H1 (cell line): ENCODE measurements at regions not wholly inside any gene's neighbourhood (a gene's known extent, or its start where the extent isn't known, plus 50 kb on each side); places are given as distances from the start of the nearest gene placed in this dataset.

Experiments
- CTCF ChIA-PET: fragments of 300-600 bp; sonication (Branson Sonifier 250); formaldehyde crosslinking; loops from one replicate; lab custom pipeline; 2021; ENCODE audit not compliant: partially characterized antibody; lab: Charles Lee
- POLR2A ChIA-PET: fragments of 300-600 bp; sonication (Branson Sonifier 250); formaldehyde crosslinking; loops from one replicate; lab custom pipeline; 2021; ENCODE audit warnings: inconsistent platforms; ENCODE audit not compliant: partially characterized antibody; lab: Charles Lee
- DNase-seq, 2 experiments: peaks; one replicate each; pipeline versions ENCODE4 v3.0.0 to v3.0.0-alpha.2; 2010 to 2022; ENCODE audit warnings: low spot score in 2 of 2, low read depth in 1 of 2, mixed read lengths in 1 of 2
- FAIRE-seq: peaks from 2 replicates; lab custom pipeline; 2011; peaks lifted over from hg19 to GRCh38; lab: Jason Lieb, UNC
- H2AFZ ChIP-seq: 2 replicates; pipeline ENCODE4 v1.8.1; 2012; ENCODE audit warnings: low read length, inconsistent platforms
- H2AK5ac ChIP-seq: 2 replicates; pipeline ENCODE4 v1.6.1; 2013; ENCODE audit warnings: low read depth, low read length
- H2BK120ac ChIP-seq: replicated peaks from 2 replicates; pipeline ENCODE3; 2013; ENCODE audit warnings: low read depth, low read length, inconsistent platforms
- H2BK12ac ChIP-seq: 2 replicates; pipeline ENCODE4 v1.6.1; 2013; ENCODE audit warnings: low read depth, low read length
- H2BK15ac ChIP-seq: 2 replicates; pipeline ENCODE4 v1.6.1; 2013; ENCODE audit warnings: low read length
- H2BK20ac ChIP-seq: 2 replicates; pipeline ENCODE4 v1.6.1; 2013; ENCODE audit warnings: low read length
- H2BK5ac ChIP-seq: 2 replicates; pipeline ENCODE4 v1.6.1; 2013; ENCODE audit warnings: low read depth, low read length
- H3K14ac ChIP-seq: 2 replicates; pipeline ENCODE4 v1.6.1; 2013; ENCODE audit warnings: inconsistent platforms; ENCODE audit not compliant: insufficient read length
- H3K18ac ChIP-seq: 2 replicates; pipeline ENCODE4 v1.6.1; 2013; ENCODE audit warnings: low read length; ENCODE audit errors: extremely low read depth
- H3K23ac ChIP-seq: 2 replicates; pipeline ENCODE4 v1.6.1; 2013; ENCODE audit warnings: inconsistent platforms; ENCODE audit not compliant: insufficient read length
- H3K23me2 ChIP-seq: 2 replicates; pipeline ENCODE4 v1.6.1; 2013; ENCODE audit warnings: low read depth, low read length
- H3K27ac ChIP-seq: 2 replicates; pipeline ENCODE4 v1.6.1; 2011; ENCODE audit warnings: low read depth, low read length, inconsistent platforms
- H3K27me3 ChIP-seq, 4 experiments: replicated peaks in 1 of 4; 1 replicate in 1 of 4; 2 replicates in 3 of 4; pipeline versions ENCODE4 v1.6.1 to v1.8.1; 2011 to 2013; ENCODE audit warnings: low read length in 3 of 4, mild to moderate bottlenecking in 3 of 4, inconsistent platforms in 2 of 4, mixed read lengths in 2 of 4, moderate library complexity in 1 of 4; ENCODE audit not compliant: control insufficient read depth in 3 of 4, insufficient read depth in 3 of 4; ENCODE audit errors: extremely low read depth in 1 of 4
- H3K36me3 ChIP-seq, 4 experiments: 2 replicates each; pipeline versions ENCODE4 v1.6.1 to v1.8.1; 2011 to 2013; ENCODE audit warnings: mild to moderate bottlenecking in 4 of 4, low read length in 3 of 4, moderate library complexity in 2 of 4, control low read depth in 1 of 4, inconsistent platforms in 1 of 4; ENCODE audit not compliant: insufficient read depth in 4 of 4, control insufficient read depth in 2 of 4
- H3K4ac ChIP-seq: replicated peaks from 2 replicates; pipeline ENCODE3; 2013; ENCODE audit warnings: low read length, low read depth, mixed read lengths, inconsistent platforms; ENCODE audit not compliant: insufficient read length
- H3K4me1 ChIP-seq, 4 experiments: replicated peaks in 1 of 4; 1 replicate in 1 of 4; 2 replicates in 3 of 4; pipeline versions ENCODE4 v1.6.1 to v1.8.1; 2011 to 2013; ENCODE audit warnings: low read length in 3 of 4, inconsistent platforms in 2 of 4, mixed read lengths in 1 of 4; ENCODE audit not compliant: insufficient read depth in 4 of 4, control insufficient read depth in 3 of 4
- H3K4me2 ChIP-seq, 2 experiments: 2 replicates each; pipeline versions ENCODE4 v1.6.1 to v1.8.1; 2011 to 2013; ENCODE audit warnings: low read depth in 2 of 2, low read length in 2 of 2, control low read depth in 1 of 2, inconsistent platforms in 1 of 2, mild to moderate bottlenecking in 1 of 2; ENCODE audit not compliant: insufficient read depth in 1 of 2
- H3K4me3 ChIP-seq, 4 experiments: fragments of 200-600, 300-600 bp in 1 of 4; sonication (generic), shearing (Covaris generic), sonication (Bioruptor Twin) in 1 of 4; 2 replicates each; pipeline versions ENCODE4 v1.5.1 to v1.8.1; 2011 to 2016; ENCODE audit warnings: low read length in 4 of 4, low read depth in 3 of 4, control low read depth in 2 of 4, inconsistent platforms in 2 of 4, mild to moderate bottlenecking in 2 of 4, mixed read lengths in 1 of 4, moderate library complexity in 1 of 4; ENCODE audit not compliant: insufficient read depth in 2 of 4; ENCODE audit errors: extremely low read depth in 1 of 4
- H3K56ac ChIP-seq: replicated peaks from 2 replicates; pipeline ENCODE3; 2013; ENCODE audit warnings: low read depth, mild to moderate bottlenecking, mixed read lengths, low read length, inconsistent platforms; ENCODE audit not compliant: insufficient read length
- H3K79me1 ChIP-seq: 2 replicates; pipeline ENCODE4 v1.6.1; 2013; ENCODE audit warnings: low read depth, low read length, control low read depth
- H3K79me2 ChIP-seq, 2 experiments: 2 replicates each; pipeline versions ENCODE4 v1.6.1 to v1.8.1; 2012 to 2013; ENCODE audit warnings: low read length in 2 of 2, mild to moderate bottlenecking in 2 of 2, inconsistent platforms in 1 of 2; ENCODE audit not compliant: insufficient read depth in 2 of 2, control insufficient read depth in 1 of 2
- H3K9ac ChIP-seq, 4 experiments: replicated peaks in 1 of 4; 1 replicate in 1 of 4; 2 replicates in 3 of 4; pipeline versions ENCODE4 v1.6.1 to v1.8.1; 2011 to 2013; ENCODE audit warnings: low read depth in 3 of 4, low read length in 3 of 4, control low read depth in 2 of 4, mild to moderate bottlenecking in 2 of 4, moderate library complexity in 2 of 4, inconsistent platforms in 1 of 4; ENCODE audit errors: extremely low read depth in 1 of 4
- H3K9me3 ChIP-seq, 2 experiments: 2 replicates each; pipeline versions ENCODE4 v1.6.1 to v1.8.1; 2012 to 2013; ENCODE audit warnings: mild to moderate bottlenecking in 2 of 2, moderate library complexity in 2 of 2, control low read depth in 1 of 2, inconsistent platforms in 1 of 2, low read depth in 1 of 2, low read length in 1 of 2, mixed read lengths in 1 of 2; ENCODE audit not compliant: insufficient read depth in 2 of 2
- H4K20me1 ChIP-seq, 2 experiments: replicated peaks in 1 of 2; 2 replicates each; pipeline versions ENCODE3 to v1.8.1; 2011 to 2013; ENCODE audit warnings: inconsistent platforms in 2 of 2, low read length in 2 of 2, mild to moderate bottlenecking in 1 of 2; ENCODE audit not compliant: insufficient read depth in 2 of 2, control insufficient read depth in 1 of 2
- H4K5ac ChIP-seq: 2 replicates; pipeline ENCODE4 v1.6.1; 2013; ENCODE audit warnings: low read length, low read depth, mixed read lengths, inconsistent platforms; ENCODE audit not compliant: insufficient read length
- H4K8ac ChIP-seq: 2 replicates; pipeline ENCODE4 v1.8.0; 2013; ENCODE audit warnings: mild to moderate bottlenecking, moderate library complexity, low read length, inconsistent platforms; ENCODE audit not compliant: insufficient read depth; ENCODE audit errors: extremely low read depth
- H4K91ac ChIP-seq: replicated peaks from 2 replicates; pipeline ENCODE3; 2013; ENCODE audit warnings: low read length, mixed read lengths, inconsistent platforms; ENCODE audit not compliant: insufficient read length
- BRCA1 ChIP-seq: IDR thresholded peaks from 2 replicates; pipeline ENCODE4 v1.6.1; 2012; ENCODE audit warnings: low read depth, low read length, improper control_type of control experiment
- KDM5A ChIP-seq: fragments of 200-600 bp; IDR thresholded peaks from 2 replicates; pipeline ENCODE4 v1.7.1; 2012; ENCODE audit warnings: mild to moderate bottlenecking, low read length, inconsistent platforms, mixed read lengths
- MAFK ChIP-seq: IDR thresholded peaks from 2 replicates; pipeline ENCODE4 v1.6.1; 2012; ENCODE audit warnings: low read depth, mild to moderate bottlenecking, improper control_type of control experiment, low read length
- NANOG ChIP-seq: IDR thresholded peaks from 2 replicates; pipeline ENCODE4 v1.6.1; 2011; ENCODE audit warnings: low read length, low read depth, mild to moderate bottlenecking, inconsistent platforms; ENCODE audit not compliant: insufficient read depth, poor library complexity, severe bottlenecking
- PHF8 ChIP-seq: fragments of 200-600 bp; sonication (generic); conservative IDR thresholded peaks from 2 replicates; pipeline ENCODE4 v1.7.1; 2012; ENCODE audit warnings: low read depth, mild to moderate bottlenecking, inconsistent platforms, low read length, moderate library complexity
- POLR2A ChIP-seq, 2 experiments: IDR thresholded peaks; 1 replicate in 1 of 2; 2 replicates in 1 of 2; pipeline ENCODE4 v1.6.1; 2011; ENCODE audit warnings: low read depth in 2 of 2, low read length in 2 of 2, mild to moderate bottlenecking in 2 of 2; ENCODE audit errors: control extremely low read depth in 1 of 2
- POU5F1 ChIP-seq: IDR thresholded peaks from 2 replicates; pipeline ENCODE4 v1.6.1; 2011; ENCODE audit warnings: low read depth, mild to moderate bottlenecking, low read length, moderate library complexity
- SP4 ChIP-seq: IDR thresholded peaks from 2 replicates; pipeline ENCODE4 v1.6.1; 2012; ENCODE audit warnings: low read length, inconsistent platforms
- WGBS, 2 experiments: shearing (Covaris generic) in 1 of 2; methylation state at CpG; one replicate each; pipeline versions ENCODE4 v1.1.6 to v1.1.7; 2013 to 2015; ENCODE audit warnings: low lambda C conversion rate in 2 of 2, mixed read lengths in 2 of 2, inconsistent platforms in 1 of 2, low coverage in 1 of 2, missing lambda C conversion rate in 1 of 2; ENCODE audit not compliant: insufficient replicate concordance in 2 of 2, insufficient coverage in 1 of 2, insufficient read length in 1 of 2; ENCODE audit errors: extremely low coverage in 1 of 2, missing lambda C conversion rate in 1 of 2; 5-methylcytosine and 5-hydroxymethylcytosine counted together
- TF ChIP-seq, protein P1 (sequence below), 3 experiments: IDR thresholded peaks; 1 replicate in 2 of 3; 2 replicates in 1 of 3; pipeline versions ENCODE4 v1.5.1 to v1.6.1; 2011; ENCODE audit warnings: low read length in 3 of 3, mild to moderate bottlenecking in 3 of 3, inconsistent platforms in 2 of 3, low read depth in 1 of 3, moderate library complexity in 1 of 3; ENCODE audit not compliant: insufficient read depth in 1 of 3; ENCODE audit errors: control extremely low read depth in 1 of 3
- TF ChIP-seq, protein P2 (sequence below): IDR thresholded peaks from 2 replicates; pipeline ENCODE4 v1.6.1; 2012; ENCODE audit warnings: inconsistent platforms

DNA sequence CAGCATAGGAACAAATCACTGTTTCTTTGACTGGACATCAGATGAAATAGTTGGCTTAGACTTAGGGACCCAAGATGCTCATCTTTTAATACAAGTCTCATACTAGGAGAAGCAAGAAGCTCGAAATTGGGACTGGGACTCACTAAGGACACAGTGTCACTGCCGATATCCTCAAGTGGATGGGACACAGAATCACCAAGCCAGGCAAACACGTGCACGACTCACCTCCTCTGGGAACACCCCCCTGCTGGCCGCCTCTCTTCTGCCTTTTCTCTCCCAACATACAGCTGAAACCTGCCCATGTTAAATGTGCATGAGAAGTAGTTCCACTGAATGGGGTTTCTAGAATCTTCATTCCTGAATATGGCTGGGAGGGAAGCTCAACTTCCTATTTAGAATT, 106.6 kb upstream of the FAM204A start:
- WGBS, 2 experiments, result 64% methylated on average over 5 of the region's 5 CpGs; no CpG with 5 or more reads in 1 of the 2 experiments
- Histone ChIP-seq H2BK12ac (no peak overlapping the region), H3K23ac (no peak overlapping the region), H3K18ac (no peak overlapping the region), H2BK5ac (no peak overlapping the region), H2BK15ac (no peak overlapping the region), H3K36me3 (no peaks in the 10 kb centered on the region), H4K91ac (no peak overlapping the region), H4K20me1 (no peaks in the 10 kb centered on the region), H3K27ac (no peak overlapping the region), H3K9me3 (peaks cover 0 to 3% of the 10 kb centered on the region in 2 experiments; a peak in 1 of 4 replicates), H3K56ac (no peak overlapping the region), H2AK5ac (no peak overlapping the region), H3K4me1 (no peaks in the 10 kb centered on the region), H3K14ac (no peak overlapping the region), H3K9ac (no peak overlapping the region), H3K23me2 (no peaks in the 10 kb centered on the region), H2AFZ (no peak overlapping the region), H2BK20ac (no peak overlapping the region), H3K79me1 (no peaks in the 10 kb centered on the region), H3K4me3 (no peak overlapping the region), H4K5ac (no peak overlapping the region), H3K4me2 (no peak overlapping the region), H2BK120ac (no peak overlapping the region), H3K79me2 (no peaks in the 10 kb centered on the region), H3K4ac (no peak overlapping the region), H3K27me3 (no peaks in the 10 kb centered on the region; a peak in 1 of 7 replicates), H4K8ac (no peak overlapping the region)
- ChIA-PET POLR2A (no interaction called here), CTCF (interaction anchor here (0.8 to 4.3 kb wide), 6 partner anchors 10 to 95 kb away, joined by 3 to 26 read pairs (median 8); no protein-coding TSS in a partner anchor)
- DNase-seq (no peak), FAIRE-seq (no peak)
- TF ChIP-seq SP4, result no peak
- no peak for TF ChIP-seq NANOG
- TF ChIP-seq PHF8, result no peak
- TF ChIP-seq BRCA1, result no peak
- no peak for TF ChIP-seq KDM5A
- no peak for TF ChIP-seq POLR2A (IDR thresholded peaks at IDR 0.05; ENCODE audit: control extremely low read depth in 1 of 2, low read depth in 2 of 2, low read length in 2 of 2)
- TF ChIP-seq, protein P1, sequence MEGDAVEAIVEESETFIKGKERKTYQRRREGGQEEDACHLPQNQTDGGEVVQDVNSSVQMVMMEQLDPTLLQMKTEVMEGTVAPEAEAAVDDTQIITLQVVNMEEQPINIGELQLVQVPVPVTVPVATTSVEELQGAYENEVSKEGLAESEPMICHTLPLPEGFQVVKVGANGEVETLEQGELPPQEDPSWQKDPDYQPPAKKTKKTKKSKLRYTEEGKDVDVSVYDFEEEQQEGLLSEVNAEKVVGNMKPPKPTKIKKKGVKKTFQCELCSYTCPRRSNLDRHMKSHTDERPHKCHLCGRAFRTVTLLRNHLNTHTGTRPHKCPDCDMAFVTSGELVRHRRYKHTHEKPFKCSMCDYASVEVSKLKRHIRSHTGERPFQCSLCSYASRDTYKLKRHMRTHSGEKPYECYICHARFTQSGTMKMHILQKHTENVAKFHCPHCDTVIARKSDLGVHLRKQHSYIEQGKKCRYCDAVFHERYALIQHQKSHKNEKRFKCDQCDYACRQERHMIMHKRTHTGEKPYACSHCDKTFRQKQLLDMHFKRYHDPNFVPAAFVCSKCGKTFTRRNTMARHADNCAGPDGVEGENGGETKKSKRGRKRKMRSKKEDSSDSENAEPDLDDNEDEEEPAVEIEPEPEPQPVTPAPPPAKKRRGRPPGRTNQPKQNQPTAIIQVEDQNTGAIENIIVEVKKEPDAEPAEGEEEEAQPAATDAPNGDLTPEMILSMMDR (IDR thresholded peaks at IDR 0.05; ENCODE audit: control extremely low read depth in 1 of 3, insufficient read depth in 1 of 3, low read depth in 1 of 3, low read length in 3 of 3), result peak in 1 of 3 experiments; percentile 5; a peak in 1 of 4 replicates
- no peak for TF ChIP-seq MAFK
- no peak for TF ChIP-seq POU5F1
- TF ChIP-seq, protein P2, sequence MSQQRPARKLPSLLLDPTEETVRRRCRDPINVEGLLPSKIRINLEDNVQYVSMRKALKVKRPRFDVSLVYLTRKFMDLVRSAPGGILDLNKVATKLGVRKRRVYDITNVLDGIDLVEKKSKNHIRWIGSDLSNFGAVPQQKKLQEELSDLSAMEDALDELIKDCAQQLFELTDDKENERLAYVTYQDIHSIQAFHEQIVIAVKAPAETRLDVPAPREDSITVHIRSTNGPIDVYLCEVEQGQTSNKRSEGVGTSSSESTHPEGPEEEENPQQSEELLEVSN, result peak; percentile 32
